Heart left ventricle (tissue), 13 donors: ENCODE measurements at regions not wholly inside any gene's neighbourhood (a gene's known extent, or its start where the extent isn't known, plus 50 kb on each side); places are given as distances from the start of the nearest gene placed in this dataset.

Experiments used
- CTCF ChIP-seq, 12 donors: fragments of 200-600 bp; sonication (generic) in 4 of 12; IDR thresholded peaks; one replicate each; pipeline versions ENCODE4 v1.5.0 to v1.8.0; 2018 to 2022; ENCODE audit warnings: antibody characterized with exemption in 12 of 12, mild to moderate bottlenecking in 5 of 12
- POLR2A ChIP-seq, 2 donors: fragments of 450-650 bp; IDR thresholded peaks; one replicate each; pipeline ENCODE4 v1.6.1; 2017; ENCODE audit warnings: antibody characterized with exemption in 2 of 2, mild to moderate bottlenecking in 2 of 2, moderate library complexity in 2 of 2
- donor health status: ischemic (EF 13 %, LVEDD 7.1; RV severe dilation, severe dysfunction).
- donor health status: DM: no; HTN: yes; CAD: no.
- donor health status: DM: no; HTN: no; CAD: no.
- donor health status: ischemic (EF 25% LVEDD 6.9; RV normal size, moderate dysfunction).
- donor health status: ischemic (EF 25% LVEDD 5.7; RV mildly dilated, moderate dysfunction).
- donor health status: ischemic (EF 35%, LVEDD 5.7; RV mildly dilated, moderate dysfunction).
- donor health status: nonischemic (EF 11% LVEDD 7.7; RV severe dilation, severe dysfunction).
- donor health status: DM: yes; HTN: yes; CAD: no.
- donor health status: PGD.
- donor health status: ischemic (EF 29% LVEDD 5.4; RV normal size, mild dysfunction).
- donor health status: nonischemic (EF 23%, LVEDD 6.1; RV moderate dilation, normal function).

- TF ChIP-seq CTCF (IDR thresholded peaks at IDR 0.05) = no peak
- TF ChIP-seq POLR2A (IDR thresholded peaks at IDR 0.05) = no peak
These were observed 177.8 kb downstream of the PTPRU start for GRCh38 chr1:29414086-29414485.
